Retina (tissue), 1 donor: ENCODE measurements at regions not wholly inside any gene's neighbourhood (a gene's known extent, or its start where the extent isn't known, plus 50 kb on each side); places are given as distances from the start of the nearest gene placed in this dataset.

Source experiments
- DNase-seq: peaks from one replicate; pipeline ENCODE4 v3.0.0-alpha.2; 2016

GRCh38 chrX:128250621-128251020 lies 198.4 kb upstream of the ACTRT1 start:
- no peak for DNase-seq

DNA sequence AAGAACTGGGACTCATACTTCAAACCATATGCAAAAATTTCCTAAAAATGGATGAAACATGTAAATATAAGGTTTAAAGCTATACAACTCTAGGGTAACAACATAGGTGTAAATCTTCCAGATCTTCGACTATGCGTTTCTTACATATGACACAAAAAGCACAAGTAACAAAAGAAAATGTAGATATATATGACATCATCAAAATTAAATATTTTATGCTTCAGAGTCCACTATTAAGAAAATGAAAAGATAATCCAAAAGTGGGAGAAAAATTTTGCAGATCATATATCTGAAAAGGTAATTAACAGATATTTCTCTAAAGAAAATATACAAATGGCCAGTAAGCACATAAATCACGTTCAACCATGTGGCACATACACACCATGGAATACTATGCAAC lies 164.2 kb upstream of the ACTRT1 start:
- no peak for DNase-seq

DNA sequence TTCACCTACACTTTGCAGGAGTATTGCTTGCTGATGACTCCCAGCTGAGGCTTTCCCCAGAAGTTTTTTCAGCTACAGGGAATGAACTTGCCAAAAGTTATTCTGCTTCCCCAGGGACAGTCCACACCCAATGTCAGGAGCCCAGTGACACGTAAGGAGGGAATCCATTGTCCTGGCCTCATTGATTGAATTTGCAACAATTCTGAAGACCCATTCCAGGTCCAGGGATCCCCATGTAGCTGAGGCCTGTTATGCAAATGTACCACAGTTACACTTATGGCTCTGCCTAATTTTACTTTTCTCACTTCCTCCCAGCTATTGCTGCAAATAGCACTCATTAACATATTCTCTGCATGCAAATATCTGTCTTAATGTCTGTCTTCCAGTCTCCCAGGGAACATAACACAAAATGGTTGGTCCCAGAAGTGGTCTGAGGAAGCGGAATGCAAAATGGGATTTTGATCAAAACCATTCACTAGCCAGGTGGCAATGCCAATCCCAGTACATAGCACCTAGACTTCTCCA lies 113.7 kb upstream of the ACTRT1 start:
- no peak for DNase-seq

GRCh38 chrX:128156204-128156603 lies 104.0 kb upstream of the ACTRT1 start:
- no peak for DNase-seq

DNA sequence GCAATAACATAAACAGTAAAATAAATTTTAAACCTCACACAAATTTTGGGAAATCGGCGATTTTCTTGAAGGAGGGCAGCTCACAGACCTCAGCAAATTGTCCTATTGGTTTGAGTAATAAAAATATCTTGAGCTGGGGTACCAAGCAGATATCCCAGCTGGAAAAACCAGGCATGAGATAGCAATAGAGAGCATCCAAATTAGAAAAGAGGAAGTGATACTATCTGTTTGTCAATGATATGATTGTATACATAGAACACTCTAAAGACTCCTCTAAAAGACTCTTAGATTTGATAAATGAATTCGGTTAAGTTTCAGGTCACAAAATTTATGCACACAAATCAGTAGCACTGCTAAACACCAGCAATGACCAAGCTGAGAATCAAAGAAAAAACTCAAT lies 90.5 kb upstream of the ACTRT1 start:
- no peak for DNase-seq

DNA sequence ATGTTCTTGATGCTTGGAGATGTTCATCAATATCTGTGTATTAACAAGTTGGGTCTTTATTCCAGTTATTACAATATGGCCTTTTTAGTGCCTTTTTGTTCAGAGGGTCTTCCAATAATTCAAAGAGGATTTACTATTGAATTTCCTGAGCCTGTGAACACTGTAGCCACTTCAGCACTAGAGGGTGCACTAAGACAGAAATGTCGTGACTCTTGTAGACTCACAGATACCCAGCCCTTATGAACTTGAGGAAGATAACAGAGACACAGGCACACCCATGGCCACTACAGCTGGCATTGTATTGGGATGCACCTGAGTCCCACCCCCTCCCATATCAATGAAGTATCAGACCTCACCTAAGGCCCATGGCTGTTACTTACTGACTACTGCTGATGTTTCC lies 54.4 kb upstream of the ACTRT1 start:
- DNase-seq, result peak; percentile 3

DNA sequence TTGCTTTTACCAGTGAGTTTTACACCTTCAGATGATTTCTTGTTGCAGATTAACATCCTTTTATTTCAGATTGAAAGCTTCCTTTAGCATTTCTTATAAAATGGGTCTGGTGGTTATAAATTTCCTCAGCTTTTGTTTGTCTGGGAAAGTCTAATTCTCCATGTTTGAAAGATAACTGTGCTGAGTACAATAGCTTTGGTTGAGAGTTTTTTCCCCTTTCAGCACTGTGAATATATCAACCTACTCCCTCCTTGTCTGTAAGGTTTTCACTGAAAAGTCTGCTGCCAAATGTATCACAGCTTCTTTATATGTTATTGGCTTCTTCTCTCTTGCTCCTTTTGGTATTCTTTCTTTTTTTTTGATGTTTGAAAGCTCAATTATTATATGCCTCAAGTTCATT lies 53.5 kb upstream of the ACTRT1 start:
- no peak for DNase-seq
